ENCODE measurements at regions not wholly inside any gene's neighbourhood (a gene's known extent, or its start where the extent isn't known, plus 50 kb on each side); places are given as distances from the start of the nearest gene placed in this dataset.
A peak's percentile ranks its signal among the peaks of the same experiment; 100 is the strongest.

- H3K4me1 ChIP-seq (ENCODE audit: control insufficient read depth in 5 of 5, insufficient read depth in 5 of 5, low read length in 5 of 5) = peaks cover 0 to 14% (median 6%) of the 10 kb centered on the region in 5 donors
- H3K4me3 ChIP-seq (ENCODE audit: low read depth in 1 of 5, low read length in 5 of 5) = peak overlapping the region; percentile 63 to 72 (median 69)
- no peaks in the 10 kb centered on the region for H3K9me3 ChIP-seq (ENCODE audit: control insufficient read depth in 5 of 5, low read length in 5 of 5)
- peaks cover 0 to 17% (median 2%) of the 10 kb centered on the region in 5 donors for H3K27me3 ChIP-seq (ENCODE audit: control insufficient read depth in 5 of 5, insufficient read depth in 4 of 5, low read length in 5 of 5)
- H3K36me3 ChIP-seq (ENCODE audit: control insufficient read depth in 5 of 5, insufficient read depth in 5 of 5, low read length in 5 of 5) = no peaks in the 10 kb centered on the region
- H3K9ac ChIP-seq (ENCODE audit: low read length in 5 of 5) = peak overlapping the region in 4 of 5 donors; percentile 22 to 69 (median 55)
- H3K27ac ChIP-seq (ENCODE audit: low read depth, low read length) = peak overlapping the region; percentile 77
Measured at GRCh38 chrX:139203651-139204570, 326.6 kb upstream of the F9 start.

DNA sequence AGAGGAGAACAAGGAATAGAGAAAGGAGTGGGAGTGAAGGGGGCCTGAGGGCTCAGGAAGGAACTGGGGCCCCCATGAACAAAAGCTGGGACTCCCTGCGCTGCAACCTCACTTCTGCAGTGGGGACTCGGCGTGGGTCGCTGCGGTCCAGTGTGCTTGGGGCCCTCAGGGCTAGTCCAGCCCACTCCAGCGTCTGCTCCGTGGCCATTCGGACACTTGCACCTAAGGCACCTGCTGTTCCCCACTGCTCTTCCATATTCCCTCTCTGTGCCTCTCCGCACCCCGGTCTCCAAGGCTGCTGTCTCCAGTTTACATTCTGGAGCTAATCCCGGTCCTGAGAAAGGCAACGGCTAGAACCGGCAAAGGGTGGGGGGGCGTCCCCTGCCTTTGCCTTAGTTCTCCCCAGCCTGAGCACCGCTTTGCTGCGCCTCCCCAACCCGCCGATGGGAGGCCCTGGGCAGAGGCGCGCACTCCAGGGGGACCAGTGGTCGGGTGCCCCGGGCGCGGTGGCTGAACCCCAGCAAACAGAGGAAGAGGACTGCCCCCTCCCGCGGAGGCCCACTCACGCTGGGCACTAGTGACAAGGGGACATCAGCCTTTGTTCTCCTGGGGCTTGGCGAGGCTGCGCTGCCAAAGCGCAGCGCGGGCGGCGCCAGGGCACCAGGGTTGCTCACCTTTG is 327.7 kb upstream of the F9 start:
- Histone ChIP-seq H3K4me3 (ENCODE audit: low read depth in 1 of 5, low read length in 5 of 5) (peak overlapping the region; percentile 37 to 69 (median 58)), H3K4me1 (ENCODE audit: control insufficient read depth in 5 of 5, insufficient read depth in 5 of 5, low read length in 5 of 5) (peaks cover 0 to 14% (median 6%) of the 10 kb centered on the region in 5 donors), H3K9ac (ENCODE audit: low read length in 5 of 5) (peak overlapping the region in 1 of 5 donors; percentile 17), H3K9me3 (ENCODE audit: control insufficient read depth in 5 of 5, low read length in 5 of 5) (no peaks in the 10 kb centered on the region), H3K27ac (ENCODE audit: low read depth, low read length) (peak overlapping the region; percentile 35), H3K27me3 (ENCODE audit: control insufficient read depth in 5 of 5, insufficient read depth in 4 of 5, low read length in 5 of 5) (peaks cover 0 to 17% (median 2%) of the 10 kb centered on the region in 5 donors), H3K36me3 (ENCODE audit: control insufficient read depth in 5 of 5, insufficient read depth in 5 of 5, low read length in 5 of 5) (no peaks in the 10 kb centered on the region)

- H3K4me3 ChIP-seq (ENCODE audit: low read depth in 1 of 5, low read length in 5 of 5) = no peak overlapping the region
- H3K27me3 ChIP-seq (ENCODE audit: control insufficient read depth in 5 of 5, insufficient read depth in 4 of 5, low read length in 5 of 5) = peaks cover 0 to 15% (median 2%) of the 10 kb centered on the region in 5 donors
- H3K9me3 ChIP-seq (ENCODE audit: control insufficient read depth in 5 of 5, low read length in 5 of 5) = no peaks in the 10 kb centered on the region
- H3K9ac ChIP-seq (ENCODE audit: low read length in 5 of 5) = no peak overlapping the region
- peaks cover 0 to 14% (median 6%) of the 10 kb centered on the region in 5 donors for H3K4me1 ChIP-seq (ENCODE audit: control insufficient read depth in 5 of 5, insufficient read depth in 5 of 5, low read length in 5 of 5)
- no peaks in the 10 kb centered on the region for H3K36me3 ChIP-seq (ENCODE audit: control insufficient read depth in 5 of 5, insufficient read depth in 5 of 5, low read length in 5 of 5)
- peak overlapping the region; percentile 35 for H3K27ac ChIP-seq (ENCODE audit: low read depth, low read length)
Measured at GRCh38 chrX:139201924-139202323, 328.6 kb upstream of the F9 start.

DNA sequence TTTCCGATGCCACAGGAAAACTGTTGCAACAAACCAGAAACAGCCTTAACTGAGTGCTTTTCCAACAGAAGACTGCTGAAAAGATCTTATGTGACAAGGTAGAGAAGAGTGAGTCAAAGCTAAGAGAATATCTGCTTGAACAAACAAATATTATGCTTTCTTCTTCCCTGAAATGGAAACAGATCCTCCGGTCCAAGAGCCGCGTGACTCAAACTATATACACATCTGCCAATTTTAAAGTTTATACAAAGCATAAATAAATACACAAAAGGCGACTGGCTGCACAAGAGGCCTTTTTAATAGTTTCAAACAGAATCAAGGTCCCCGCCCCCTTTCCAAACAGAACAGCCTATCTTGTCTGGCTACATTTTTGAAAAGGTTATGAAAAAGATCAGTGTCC is 329.7 kb upstream of the F9 start:
- H3K4me1 ChIP-seq (ENCODE audit: control insufficient read depth in 5 of 5, insufficient read depth in 5 of 5, low read length in 5 of 5) = peaks cover 0 to 14% (median 6%) of the 10 kb centered on the region in 5 donors
- H3K27me3 ChIP-seq (ENCODE audit: control insufficient read depth in 5 of 5, insufficient read depth in 4 of 5, low read length in 5 of 5) = peaks cover 0 to 10% (median 2%) of the 10 kb centered on the region in 5 donors
- no peak overlapping the region for H3K4me3 ChIP-seq (ENCODE audit: low read depth in 1 of 5, low read length in 5 of 5)
- no peak overlapping the region for H3K9ac ChIP-seq (ENCODE audit: low read length in 5 of 5)
- H3K9me3 ChIP-seq (ENCODE audit: control insufficient read depth in 5 of 5, low read length in 5 of 5) = no peaks in the 10 kb centered on the region
- H3K36me3 ChIP-seq (ENCODE audit: control insufficient read depth in 5 of 5, insufficient read depth in 5 of 5, low read length in 5 of 5) = no peaks in the 10 kb centered on the region
- H3K27ac ChIP-seq (ENCODE audit: low read depth, low read length) = no peak overlapping the region

- Histone ChIP-seq H3K27ac (ENCODE audit: low read depth, low read length) (no peak overlapping the region), H3K9me3 (ENCODE audit: control insufficient read depth in 5 of 5, low read length in 5 of 5) (no peaks in the 10 kb centered on the region), H3K27me3 (ENCODE audit: control insufficient read depth in 5 of 5, insufficient read depth in 4 of 5, low read length in 5 of 5) (peaks cover 0 to 10% (median 2%) of the 10 kb centered on the region in 5 donors)
Measured at GRCh38 chrX:139200346-139200745, 330.2 kb upstream of the F9 start.

GRCh38 chrX:139199933-139200332 is 330.6 kb upstream of the F9 start:
- Histone ChIP-seq H3K36me3 (ENCODE audit: control insufficient read depth in 5 of 5, insufficient read depth in 5 of 5, low read length in 5 of 5) (no peaks in the 10 kb centered on the region), H3K4me3 (ENCODE audit: low read depth in 1 of 5, low read length in 5 of 5) (no peak overlapping the region), H3K4me1 (ENCODE audit: control insufficient read depth in 5 of 5, insufficient read depth in 5 of 5, low read length in 5 of 5) (peaks cover 0 to 14% (median 9%) of the 10 kb centered on the region in 5 donors), H3K9ac (ENCODE audit: low read length in 5 of 5) (no peak overlapping the region), H3K27ac (ENCODE audit: low read depth, low read length) (no peak overlapping the region), H3K27me3 (ENCODE audit: control insufficient read depth in 5 of 5, insufficient read depth in 4 of 5, low read length in 5 of 5) (peaks cover 0 to 10% (median 2%) of the 10 kb centered on the region in 5 donors), H3K9me3 (ENCODE audit: control insufficient read depth in 5 of 5, low read length in 5 of 5) (no peaks in the 10 kb centered on the region)

More at GRCh38 chrX:139200346-139200745, 330.2 kb upstream of the F9 start:
- H3K4me1 ChIP-seq (ENCODE audit: control insufficient read depth in 5 of 5, insufficient read depth in 5 of 5, low read length in 5 of 5) = peaks cover 0 to 14% (median 6%) of the 10 kb centered on the region in 5 donors
- H3K9ac ChIP-seq (ENCODE audit: low read length in 5 of 5) = no peak overlapping the region
- no peaks in the 10 kb centered on the region for H3K36me3 ChIP-seq (ENCODE audit: control insufficient read depth in 5 of 5, insufficient read depth in 5 of 5, low read length in 5 of 5)
- H3K4me3 ChIP-seq (ENCODE audit: low read depth in 1 of 5, low read length in 5 of 5) = no peak overlapping the region

- H3K36me3 ChIP-seq (ENCODE audit: control insufficient read depth in 5 of 5, insufficient read depth in 5 of 5, low read length in 5 of 5) = no peaks in the 10 kb centered on the region
- peaks cover 0 to 13% (median 9%) of the 10 kb centered on the region in 5 donors for H3K4me1 ChIP-seq (ENCODE audit: control insufficient read depth in 5 of 5, insufficient read depth in 5 of 5, low read length in 5 of 5)
- H3K27me3 ChIP-seq (ENCODE audit: control insufficient read depth in 5 of 5, insufficient read depth in 4 of 5, low read length in 5 of 5) = peaks cover 0 to 10% (median 0%) of the 10 kb centered on the region in 5 donors
- no peaks in the 10 kb centered on the region for H3K9me3 ChIP-seq (ENCODE audit: control insufficient read depth in 5 of 5, low read length in 5 of 5)
- no peak overlapping the region for H3K9ac ChIP-seq (ENCODE audit: low read length in 5 of 5)
- H3K27ac ChIP-seq (ENCODE audit: low read depth, low read length) = no peak overlapping the region
- no peak overlapping the region for H3K4me3 ChIP-seq (ENCODE audit: low read depth in 1 of 5, low read length in 5 of 5)
Measured at GRCh38 chrX:139198936-139199335, 331.6 kb upstream of the F9 start.

DNA sequence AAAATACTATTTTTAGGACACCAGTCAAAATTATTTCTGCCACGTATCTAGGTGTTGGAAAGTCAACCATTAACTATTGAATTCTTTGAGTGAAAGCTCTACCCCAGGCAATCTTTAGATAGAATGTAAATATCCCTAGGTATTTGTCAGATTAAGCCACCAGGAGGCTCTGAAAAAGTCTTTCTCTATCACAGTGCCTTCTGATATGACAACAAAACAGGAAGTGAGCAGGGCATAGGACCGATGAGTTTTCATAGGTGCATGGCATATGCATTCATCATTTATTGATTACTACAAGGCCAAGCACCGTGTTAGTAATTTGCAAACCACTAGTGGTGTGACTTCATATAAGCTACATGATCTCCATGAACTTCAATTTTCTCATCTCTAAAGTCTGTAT is 333.6 kb upstream of the F9 start:
- Histone ChIP-seq H3K27me3 (ENCODE audit: control insufficient read depth in 5 of 5, insufficient read depth in 4 of 5, low read length in 5 of 5) (peaks cover 0 to 5% (median 0%) of the 10 kb centered on the region in 5 donors), H3K4me3 (ENCODE audit: low read depth in 1 of 5, low read length in 5 of 5) (no peak overlapping the region), H3K9me3 (ENCODE audit: control insufficient read depth in 5 of 5, low read length in 5 of 5) (no peaks in the 10 kb centered on the region), H3K9ac (ENCODE audit: low read length in 5 of 5) (no peak overlapping the region), H3K36me3 (ENCODE audit: control insufficient read depth in 5 of 5, insufficient read depth in 5 of 5, low read length in 5 of 5) (no peaks in the 10 kb centered on the region), H3K4me1 (ENCODE audit: control insufficient read depth in 5 of 5, insufficient read depth in 5 of 5, low read length in 5 of 5) (peaks cover 0 to 3% (median 0%) of the 10 kb centered on the region in 5 donors), H3K27ac (ENCODE audit: low read depth, low read length) (no peak overlapping the region)

GRCh38 chrX:139194571-139195280 is 335.8 kb upstream of the F9 start:
- no peaks in the 10 kb centered on the region for H3K36me3 ChIP-seq (ENCODE audit: control insufficient read depth in 5 of 5, insufficient read depth in 5 of 5, low read length in 5 of 5)
- H3K27me3 ChIP-seq (ENCODE audit: control insufficient read depth in 5 of 5, insufficient read depth in 4 of 5, low read length in 5 of 5) = peaks cover 0 to 5% (median 0%) of the 10 kb centered on the region in 5 donors
- H3K27ac ChIP-seq (ENCODE audit: low read depth, low read length) = no peak overlapping the region
- no peaks in the 10 kb centered on the region for H3K9me3 ChIP-seq (ENCODE audit: control insufficient read depth in 5 of 5, low read length in 5 of 5)
- H3K4me3 ChIP-seq (ENCODE audit: low read depth in 1 of 5, low read length in 5 of 5) = peak overlapping the region; percentile 54 to 63 (median 58)
- peak overlapping the region in 2 of 5 donors; percentile 28 to 60 for H3K9ac ChIP-seq (ENCODE audit: low read length in 5 of 5)
- H3K4me1 ChIP-seq (ENCODE audit: control insufficient read depth in 5 of 5, insufficient read depth in 5 of 5, low read length in 5 of 5) = peaks cover 0 to 3% (median 0%) of the 10 kb centered on the region in 5 donors
